PC-3 (cell line): ENCODE measurements at regions not wholly inside any gene's neighbourhood (a gene's known extent, or its start where the extent isn't known, plus 50 kb on each side); places are given as distances from the start of the nearest gene placed in this dataset.

Experiments used
- ATAC-seq: fragments of 200-7000 bp; cut with Tn5 transposase; 2 replicates; pipeline ENCODE4 v1.9.1; 2020; ENCODE audit warnings: mild to moderate bottlenecking, moderate library complexity
- BruUV-seq: library from RNA; stranded (reverse); fragments of 400-500 nt; replicated peaks from 2 replicates; lab custom pipeline; 2021; lab: Mats Ljungman, UMichigan
- CTCF ChIA-PET: fragments of 300-600 bp; sonication (Branson Sonifier 250); formaldehyde crosslinking; loops from one replicate; lab custom pipeline; 2022; ENCODE audit warnings: antibody characterized with exemption; lab: Charles Lee
- POLR2A ChIA-PET: fragments of 300-600 bp; sonication (Branson Sonifier 250); formaldehyde crosslinking; loops from one replicate; lab custom pipeline; 2022; ENCODE audit warnings: antibody characterized with exemption; ENCODE audit not compliant: unreplicated experiment; lab: Charles Lee
- DNase-seq: peaks from one replicate; pipeline ENCODE4 v3.0.0-alpha.2; 2015
- H2AFZ ChIP-seq: fragments of 300-600 bp; sonication (generic); 2 replicates; pipeline ENCODE4 v1.6.0; 2016; ENCODE audit warnings: antibody characterized with exemption, low read length
- H3F3A ChIP-seq: fragments of 300-600 bp; sonication (generic); one replicate; pipeline ENCODE4 v1.6.0; 2017; ENCODE audit warnings: antibody characterized with exemption, low read length, control low read depth, mild to moderate bottlenecking; ENCODE audit not compliant: unreplicated experiment
- H3K27ac ChIP-seq: fragments of 300-600 bp; sonication (generic); 2 replicates; pipeline ENCODE4 v1.5.1; 2016; ENCODE audit warnings: mild to moderate bottlenecking, low read length
- H3K27me3 ChIP-seq: fragments of 300-600 bp; sonication (generic); 2 replicates; pipeline ENCODE4 v1.6.1; 2016; ENCODE audit warnings: low read length, mixed read lengths
- H3K36me3 ChIP-seq: fragments of 300-600 bp; sonication (generic); 2 replicates; pipeline ENCODE4 v1.6.1; 2016; ENCODE audit warnings: low read depth, mixed run types, low read length, mixed read lengths
- H3K4me1 ChIP-seq: fragments of 300-600 bp; sonication (generic); 2 replicates; pipeline ENCODE4 v1.5.1; 2016; ENCODE audit warnings: low read length; ENCODE audit not compliant: insufficient read depth
- H3K4me2 ChIP-seq: fragments of 300-600 bp; sonication (generic); 2 replicates; pipeline ENCODE4 v1.6.0; 2016; ENCODE audit warnings: low read length
- H3K4me3 ChIP-seq: fragments of 300-600 bp; sonication (generic); 2 replicates; pipeline ENCODE4 v1.5.1; 2016; ENCODE audit warnings: mild to moderate bottlenecking, low read length, mixed read lengths
- H3K79me2 ChIP-seq: fragments of 300-600 bp; sonication (generic); 2 replicates; pipeline ENCODE4 v1.6.1; 2017; ENCODE audit warnings: low read length, mixed read lengths
- H3K9ac ChIP-seq: fragments of 300-600 bp; sonication (generic); 2 replicates; pipeline ENCODE4 v1.6.0; 2016; ENCODE audit warnings: mild to moderate bottlenecking, low read length
- H3K9me2 ChIP-seq: fragments of 300-600 bp; sonication (generic); replicated peaks from 2 replicates; pipeline ENCODE4 v1.6.1; 2016; ENCODE audit warnings: mixed run types, low read length, mixed read lengths
- H3K9me3 ChIP-seq: fragments of 300-600 bp; sonication (generic); 2 replicates; pipeline ENCODE4 v1.6.1; 2016; ENCODE audit warnings: low read length, mixed read lengths
- H4K20me1 ChIP-seq: fragments of 300-600 bp; sonication (generic); 2 replicates; pipeline ENCODE4 v1.6.1; 2016; ENCODE audit warnings: low read length, mixed read lengths
- CTCF ChIP-seq: fragments of 300-600 bp; sonication (generic); conservative IDR thresholded peaks from 2 replicates; pipeline ENCODE4 v1.5.1; 2017; ENCODE audit warnings: antibody characterized with exemption, low read depth, mild to moderate bottlenecking, low read length
- EZH2 ChIP-seq: fragments of 300-600 bp; sonication (generic); IDR thresholded peaks from one replicate; pipeline ENCODE4 v1.6.1; 2017; ENCODE audit warnings: antibody characterized with exemption, mild to moderate bottlenecking, low read length; ENCODE audit not compliant: unreplicated experiment
- EZH2phosphoT487 ChIP-seq: fragments of 300-600 bp; sonication (generic); IDR thresholded peaks from 2 replicates; pipeline ENCODE4 v1.6.1; 2018; ENCODE audit warnings: mild to moderate bottlenecking, antibody characterized with exemption, low read length, borderline replicate concordance
- intact Hi-C: fragments of 100-400 bp; cut with micrococcal nuclease; formaldehyde crosslinking; loops from 2 replicates; pipeline ENCODE4 v1.9.0; 2023

- no peaks in the 10 kb centered on the region for H4K20me1 ChIP-seq
- H3K9ac ChIP-seq = no peak overlapping the region
- no peak for TF ChIP-seq EZH2phosphoT487
- no peak for TF ChIP-seq CTCF
- TF ChIP-seq EZH2 = no peak
- peaks cover 17% of the 10 kb centered on the region; the same call in 1 of the 2 replicates for H3K27me3 ChIP-seq
- no peaks in the 10 kb centered on the region for H3K36me3 ChIP-seq
- H3K9me3 ChIP-seq = no peaks in the 10 kb centered on the region
- H3K9me2 ChIP-seq = no peaks in the 10 kb centered on the region
- H2AFZ ChIP-seq = no peak overlapping the region
- no peaks in the 10 kb centered on the region for H3K79me2 ChIP-seq
- H3K4me3 ChIP-seq = no peak overlapping the region
- H3K4me2 ChIP-seq = no peak overlapping the region
- H3F3A ChIP-seq = no peaks in the 10 kb centered on the region
- H3K27ac ChIP-seq = no peak overlapping the region
- ATAC-seq = no peak
- CTCF ChIA-PET = no interaction called here
- DNase-seq = no peak
- intact Hi-C loops = no loop called here
- no peaks in the 10 kb centered on the region for H3K4me1 ChIP-seq
- BruUV-seq = no TSS peak
- POLR2A ChIA-PET = no interaction called here
Measured at GRCh38 chr7:157088136-157088535, 50.6 kb upstream of the UBE3C start.
